ENCODE measurements at regions not wholly inside any gene's neighbourhood (a gene's known extent, or its start where the extent isn't known, plus 50 kb on each side); places are given as distances from the start of the nearest gene placed in this dataset.
"Not testable (repeated sequence)": the region's sequence is repeated elsewhere in the genome, so short reads cannot be mapped to it uniquely, and the experiment has no call there.

- Histone ChIP-seq H3K4me2 (ENCODE audit: low read length) (no peak overlapping the region), H3K36me3 (ENCODE audit: control insufficient read depth, insufficient read depth, low read length) (no peaks in the 10 kb centered on the region), H3K4me3 (ENCODE audit: low read depth, low read length) (no peak overlapping the region), H3K4me1 (no peaks in the 10 kb centered on the region), H3K9me3 (ENCODE audit: control insufficient read depth, low read length) (no peaks in the 10 kb centered on the region), H3K27ac (no peak overlapping the region), H3K9ac (no peak overlapping the region), H2AFZ (no peak overlapping the region), H3K27me3 (ENCODE audit: control insufficient read depth, insufficient read depth, low read length) (no peaks in the 10 kb centered on the region), H3K79me2 (no peaks in the 10 kb centered on the region)
- TF ChIP-seq CTCF (IDR thresholded peaks at IDR 0.05) = no peak
Measured at GRCh38 chr12:14219156-14219555, 146.3 kb upstream of the ATF7IP start.

DNA sequence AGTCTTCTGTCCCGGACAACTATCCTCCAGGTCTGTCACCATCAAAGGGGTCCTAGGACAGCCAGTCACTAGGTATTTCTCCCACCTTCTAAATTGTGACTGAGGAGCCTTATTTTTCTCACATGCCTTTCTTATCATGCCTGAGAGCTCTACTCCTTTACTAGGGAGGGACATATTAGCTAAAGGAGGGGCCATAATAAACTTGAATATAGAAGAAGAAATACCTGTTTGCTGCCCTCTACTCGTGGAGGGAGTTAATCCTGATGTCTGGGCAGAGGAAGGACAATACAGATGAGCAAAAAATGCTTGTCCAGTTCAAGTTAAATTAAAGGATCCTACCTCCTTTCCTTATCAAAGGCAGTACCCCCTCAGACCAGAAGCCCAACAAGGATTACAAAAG lies 145.8 kb upstream of the ATF7IP start:
- not testable (repeated sequence) for H3K9ac ChIP-seq; H3K4me1 ChIP-seq; H3K36me3 ChIP-seq (ENCODE audit: control insufficient read depth, insufficient read depth, low read length); H3K79me2 ChIP-seq; H3K27me3 ChIP-seq (ENCODE audit: control insufficient read depth, insufficient read depth, low read length); H3K4me2 ChIP-seq (ENCODE audit: low read length); H2AFZ ChIP-seq; H3K27ac ChIP-seq; H3K9me3 ChIP-seq (ENCODE audit: control insufficient read depth, low read length); H3K4me3 ChIP-seq (ENCODE audit: low read depth, low read length)

- no peak overlapping the region for H2AFZ ChIP-seq
- no peaks in the 10 kb centered on the region for H3K4me1 ChIP-seq
- no peaks in the 10 kb centered on the region for H3K27me3 ChIP-seq (ENCODE audit: control insufficient read depth, insufficient read depth, low read length)
- H3K4me2 ChIP-seq (ENCODE audit: low read length) = no peak overlapping the region
- H3K27ac ChIP-seq = no peak overlapping the region
- H3K4me3 ChIP-seq (ENCODE audit: low read depth, low read length) = no peak overlapping the region
- no peaks in the 10 kb centered on the region for H3K36me3 ChIP-seq (ENCODE audit: control insufficient read depth, insufficient read depth, low read length)
- H3K9me3 ChIP-seq (ENCODE audit: control insufficient read depth, low read length) = no peaks in the 10 kb centered on the region
- no peak overlapping the region for H3K9ac ChIP-seq
- TF ChIP-seq CTCF (IDR thresholded peaks at IDR 0.05) = no peak
- H3K79me2 ChIP-seq = no peaks in the 10 kb centered on the region
Measured at GRCh38 chr12:14225064-14225463, 140.4 kb upstream of the ATF7IP start.

GRCh38 chr12:14235176-14235575 lies 130.3 kb upstream of the ATF7IP start:
- not testable (repeated sequence) for H3K79me2 ChIP-seq; H3K27ac ChIP-seq; H3K4me3 ChIP-seq (ENCODE audit: low read depth, low read length); H3K9me3 ChIP-seq (ENCODE audit: control insufficient read depth, low read length); H3K27me3 ChIP-seq (ENCODE audit: control insufficient read depth, insufficient read depth, low read length); H3K36me3 ChIP-seq (ENCODE audit: control insufficient read depth, insufficient read depth, low read length); H3K9ac ChIP-seq; H3K4me2 ChIP-seq (ENCODE audit: low read length); H2AFZ ChIP-seq
- H3K4me1 ChIP-seq = peaks cover 12% of the 10 kb centered on the region

GRCh38 chr12:14236641-14237040 lies 128.8 kb upstream of the ATF7IP start:
- not testable (repeated sequence) for H3K36me3 ChIP-seq (ENCODE audit: control insufficient read depth, insufficient read depth, low read length); H3K4me2 ChIP-seq (ENCODE audit: low read length); H3K27ac ChIP-seq; H2AFZ ChIP-seq; H3K9ac ChIP-seq; H3K9me3 ChIP-seq (ENCODE audit: control insufficient read depth, low read length); H3K4me3 ChIP-seq (ENCODE audit: low read depth, low read length); H3K27me3 ChIP-seq (ENCODE audit: control insufficient read depth, insufficient read depth, low read length); H3K79me2 ChIP-seq
- peaks cover 19% of the 10 kb centered on the region for H3K4me1 ChIP-seq

DNA sequence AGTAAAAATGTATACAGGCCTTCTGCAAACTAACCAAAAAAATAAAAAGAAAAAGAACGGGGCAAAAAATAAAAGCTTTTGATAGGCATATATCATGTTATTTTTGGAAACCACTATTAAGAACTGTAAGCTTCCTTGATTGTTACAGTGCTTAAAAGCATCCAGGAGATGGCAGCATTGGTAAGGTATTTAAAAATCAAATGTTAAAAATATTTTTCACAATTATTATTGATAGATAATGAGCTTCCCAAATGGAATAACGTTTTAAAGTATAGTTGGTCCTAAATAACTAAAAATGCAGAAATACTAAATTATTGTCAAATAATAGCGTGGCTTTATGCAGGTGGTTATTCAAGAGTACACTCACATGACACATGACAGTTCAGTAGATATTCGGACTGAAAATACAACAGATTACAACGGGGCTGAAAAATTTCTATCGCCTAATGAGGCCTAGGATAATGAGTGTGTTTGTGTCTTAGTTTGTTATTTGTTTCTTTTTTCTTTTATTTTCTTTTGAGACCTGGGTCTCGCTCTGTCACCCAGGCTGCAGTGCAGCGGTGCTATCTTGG lies 127.2 kb upstream of the ATF7IP start:
- Histone ChIP-seq H3K9ac (no peak overlapping the region), H3K27ac (peak overlapping the region; percentile 93), H3K27me3 (ENCODE audit: control insufficient read depth, insufficient read depth, low read length) (no peaks in the 10 kb centered on the region), H3K36me3 (ENCODE audit: control insufficient read depth, insufficient read depth, low read length) (no peaks in the 10 kb centered on the region), H3K4me2 (ENCODE audit: low read length) (no peak overlapping the region), H3K4me3 (ENCODE audit: low read depth, low read length) (no peak overlapping the region), H3K9me3 (ENCODE audit: control insufficient read depth, low read length) (no peaks in the 10 kb centered on the region), H3K79me2 (no peaks in the 10 kb centered on the region), H2AFZ (peak overlapping the region; percentile 75), H3K4me1 (peaks cover 19% of the 10 kb centered on the region)
- peak; percentile 75 for TF ChIP-seq CTCF (IDR thresholded peaks at IDR 0.05)
